ENCODE measurements at regions not wholly inside any gene's neighbourhood (a gene's known extent, or its start where the extent isn't known, plus 50 kb on each side); places are given as distances from the start of the nearest gene placed in this dataset.

GRCh38 chr7:52843436-52843835 is 192.0 kb upstream of the POM121L12 start:
- CTCF ChIA-PET = no interaction called here
- no peak for DNase-seq
- no peak for ATAC-seq (ENCODE audit: low read depth)
- Mint-ChIP-seq H3K4me3 (no peak overlapping the region), H3K27ac (no peak overlapping the region), H3K36me3 (ENCODE audit: low read depth) (no peaks in the 10 kb centered on the region), H3K9me3 (peaks cover 9% of the 10 kb centered on the region), H3K27me3 (no peaks in the 10 kb centered on the region), H3K4me1 (no peaks in the 10 kb centered on the region)
- intact Hi-C loops (cut with micrococcal nuclease) = no loop called here
- POLR2A ChIA-PET = no interaction called here
- TF ChIP-seq CTCF (IDR thresholded peaks at IDR 0.05) = no peak

GRCh38 chr7:52842202-52842900 is 193.1 kb upstream of the POM121L12 start:
- intact Hi-C loops (cut with micrococcal nuclease) = no loop called here
- CTCF ChIA-PET = no interaction called here
- no peak for TF ChIP-seq CTCF (IDR thresholded peaks at IDR 0.05)
- Mint-ChIP-seq H3K9me3 (peaks cover 7% of the 10 kb centered on the region), H3K4me3 (no peak overlapping the region), H3K4me1 (no peaks in the 10 kb centered on the region), H3K27ac (no peak overlapping the region), H3K36me3 (ENCODE audit: low read depth) (no peaks in the 10 kb centered on the region), H3K27me3 (no peaks in the 10 kb centered on the region)
- ATAC-seq (ENCODE audit: low read depth) (no peak), DNase-seq (no peak)
- POLR2A ChIA-PET = no interaction called here

- no peak for ATAC-seq (ENCODE audit: low read depth)
These were observed 196.4 kb upstream of the POM121L12 start for GRCh38 chr7:52838981-52839411.

GRCh38 chr7:52831321-52831720 is 204.1 kb upstream of the POM121L12 start:
- TF ChIP-seq CTCF (IDR thresholded peaks at IDR 0.05) = no peak
- ChIA-PET POLR2A (no interaction called here), CTCF (no interaction called here)
- no peak overlapping the region for H3K27ac Mint-ChIP-seq
- H3K4me3 Mint-ChIP-seq = no peak overlapping the region
- ATAC-seq (ENCODE audit: low read depth) = no peak
- no peak for DNase-seq
- no peaks in the 10 kb centered on the region for H3K36me3 Mint-ChIP-seq (ENCODE audit: low read depth)
- H3K9me3 Mint-ChIP-seq = peaks cover 11% of the 10 kb centered on the region
- H3K27me3 Mint-ChIP-seq = no peaks in the 10 kb centered on the region
- H3K4me1 Mint-ChIP-seq = no peaks in the 10 kb centered on the region
- intact Hi-C loops (cut with micrococcal nuclease) = no loop called here

More at GRCh38 chr7:52838981-52839411, 196.4 kb upstream of the POM121L12 start:
- TF ChIP-seq CTCF (IDR thresholded peaks at IDR 0.05) = no peak
- no peaks in the 10 kb centered on the region for H3K27me3 Mint-ChIP-seq
- peaks cover 5% of the 10 kb centered on the region for H3K9me3 Mint-ChIP-seq
- no peaks in the 10 kb centered on the region for H3K36me3 Mint-ChIP-seq (ENCODE audit: low read depth)
- POLR2A ChIA-PET = no interaction called here
- no peak overlapping the region for H3K27ac Mint-ChIP-seq
- intact Hi-C loops (cut with micrococcal nuclease) = no loop called here
- CTCF ChIA-PET = no interaction called here
- no peaks in the 10 kb centered on the region for H3K4me1 Mint-ChIP-seq
- no peak for DNase-seq
- no peak overlapping the region for H3K4me3 Mint-ChIP-seq

GRCh38 chr7:52830801-52831200 is 204.6 kb upstream of the POM121L12 start:
- no peaks in the 10 kb centered on the region for H3K27me3 Mint-ChIP-seq
- POLR2A ChIA-PET = no interaction called here
- ATAC-seq (ENCODE audit: low read depth) (no peak), DNase-seq (no peak)
- H3K36me3 Mint-ChIP-seq (ENCODE audit: low read depth) = no peaks in the 10 kb centered on the region
- TF ChIP-seq CTCF (IDR thresholded peaks at IDR 0.05) = no peak
- H3K27ac Mint-ChIP-seq = no peak overlapping the region
- intact Hi-C loops (cut with micrococcal nuclease) = no loop called here
- no peaks in the 10 kb centered on the region for H3K4me1 Mint-ChIP-seq
- CTCF ChIA-PET = no interaction called here
- peaks cover 11% of the 10 kb centered on the region for H3K9me3 Mint-ChIP-seq
- no peak overlapping the region for H3K4me3 Mint-ChIP-seq

Data from activated B cell treated with CpG ODN at 0.5 μM for 24 hours (primary cell).